Hematopoietic multipotent progenitor cell (in vitro differentiated cells): ENCODE measurements at regions not wholly inside any gene's neighbourhood (a gene's known extent, or its start where the extent isn't known, plus 50 kb on each side); places are given as distances from the start of the nearest gene placed in this dataset.

Experiments
- DNase-seq, 3 donors: peaks; one replicate each; pipeline ENCODE4 v3.0.0-alpha.2; 2011 to 2015; ENCODE audit warnings: low read depth in 2 of 3, low spot score in 2 of 3

DNA sequence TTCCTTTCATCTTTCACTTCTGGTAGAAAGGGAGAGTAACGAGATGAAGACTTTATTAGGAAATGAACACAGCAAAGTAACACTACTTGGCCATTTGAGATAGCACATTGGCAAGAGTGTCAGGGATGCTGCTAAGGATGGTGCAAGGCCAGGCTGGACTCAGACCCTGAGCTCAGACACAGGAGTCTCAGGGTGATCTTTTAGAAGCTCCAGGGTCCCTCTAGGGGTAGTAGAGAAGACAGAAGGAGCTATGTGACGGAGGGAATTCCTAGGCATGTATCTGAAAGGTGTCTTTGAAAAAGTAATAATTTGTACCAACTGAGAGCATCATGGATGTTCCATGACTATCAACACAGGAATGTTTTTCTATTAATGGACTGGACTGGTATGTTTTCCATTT, 436.5 kb downstream of the DHX35 start:
- no peak for DNase-seq

DNA sequence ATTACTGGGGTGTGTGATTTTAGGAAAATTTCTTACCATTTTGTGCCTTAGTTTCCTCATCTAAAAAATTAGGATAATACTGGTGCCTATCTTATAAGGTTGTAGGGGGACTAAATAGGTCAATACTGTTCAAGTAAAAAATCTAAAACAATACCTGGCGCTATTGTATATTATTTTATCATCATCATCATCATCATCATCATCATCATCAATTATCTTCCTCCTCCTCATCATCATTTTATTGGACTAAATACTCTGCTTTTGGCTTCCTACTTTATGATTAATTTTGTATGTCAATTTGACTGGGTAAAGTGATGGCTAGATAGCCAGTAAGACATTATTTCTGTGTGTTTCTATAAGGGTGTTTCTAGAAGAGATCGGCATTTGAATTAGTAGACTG, 435.5 kb downstream of the DHX35 start:
- DNase-seq: no peak

DNA sequence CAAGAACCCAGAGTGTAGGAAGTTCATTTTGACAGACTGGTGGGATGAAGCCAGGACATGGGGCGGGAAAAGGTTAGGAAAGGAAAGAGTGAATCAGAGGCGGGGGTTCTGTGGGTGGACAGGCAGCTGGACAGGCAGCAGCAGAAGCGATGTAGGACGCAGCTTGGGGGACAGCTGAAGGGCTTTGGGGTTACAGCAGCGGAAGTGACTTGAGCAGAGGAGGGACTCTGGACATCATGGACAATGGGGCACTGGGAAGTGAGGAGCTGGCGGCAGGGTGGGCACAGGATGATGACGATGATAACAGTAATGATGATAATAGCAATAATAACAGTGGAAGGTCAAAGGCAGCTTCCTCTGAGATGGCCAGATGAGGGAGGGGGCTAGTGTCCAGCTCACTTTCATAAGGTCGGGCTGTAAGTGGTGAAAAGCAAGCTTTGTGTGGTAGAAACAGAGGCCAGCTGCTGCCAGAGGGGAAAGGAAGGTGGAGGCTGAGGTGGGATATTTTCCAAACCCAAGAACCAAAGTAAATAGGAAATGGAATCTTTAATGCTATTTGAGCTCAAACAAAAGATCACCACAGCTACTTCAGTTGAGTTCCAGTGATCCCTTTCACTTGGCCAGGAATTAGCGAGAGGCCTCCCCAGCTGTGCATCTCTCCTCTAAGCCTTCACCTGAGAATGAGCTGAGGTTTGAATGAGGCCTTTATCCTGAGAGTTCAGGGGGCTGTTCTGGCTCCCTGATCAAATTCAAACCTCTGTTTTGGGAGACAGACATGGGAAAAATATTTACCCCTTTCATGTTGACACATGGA, 433.5 kb downstream of the DHX35 start:
- DNase-seq: no peak

DNA sequence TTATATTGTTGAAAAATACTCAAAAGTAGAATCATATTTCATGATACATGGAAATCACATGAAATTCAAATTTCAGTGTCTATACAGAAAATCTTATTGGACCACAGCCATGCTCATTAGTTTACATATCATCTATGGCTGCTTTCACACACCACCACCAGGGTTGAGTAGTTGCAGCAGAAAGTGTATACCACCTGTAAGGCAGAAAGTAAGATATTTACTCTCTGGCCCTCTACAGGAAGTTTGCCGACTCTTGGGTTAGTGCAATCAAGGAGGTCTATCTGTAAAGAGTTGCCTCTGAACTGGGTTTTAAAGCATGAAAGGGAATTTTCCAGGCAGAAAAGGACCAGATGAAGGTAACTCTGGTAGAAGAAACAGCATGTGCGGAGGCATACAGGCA, 432.3 kb downstream of the DHX35 start:
- no peak for DNase-seq

DNA sequence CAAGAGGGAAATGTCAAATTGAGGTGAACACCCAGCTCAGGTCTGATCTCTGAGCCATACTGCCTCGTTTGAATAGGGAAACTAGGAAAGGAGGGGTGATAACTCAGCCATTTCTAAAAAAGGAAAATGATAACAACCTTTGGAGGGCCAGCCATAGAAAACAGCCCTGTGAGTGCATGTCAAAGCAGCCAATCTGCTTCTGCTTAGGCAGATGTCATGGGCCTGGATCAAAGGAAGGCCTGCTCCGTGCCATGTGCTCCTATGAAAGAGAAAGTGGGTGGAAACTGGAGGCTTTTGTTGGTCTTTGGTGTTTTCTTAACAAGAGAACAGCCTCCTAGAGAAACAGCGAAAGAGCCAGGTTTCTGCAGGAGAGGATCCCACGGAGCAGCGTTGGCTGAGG, 428.0 kb downstream of the DHX35 start:
- DNase-seq: no peak

DNA sequence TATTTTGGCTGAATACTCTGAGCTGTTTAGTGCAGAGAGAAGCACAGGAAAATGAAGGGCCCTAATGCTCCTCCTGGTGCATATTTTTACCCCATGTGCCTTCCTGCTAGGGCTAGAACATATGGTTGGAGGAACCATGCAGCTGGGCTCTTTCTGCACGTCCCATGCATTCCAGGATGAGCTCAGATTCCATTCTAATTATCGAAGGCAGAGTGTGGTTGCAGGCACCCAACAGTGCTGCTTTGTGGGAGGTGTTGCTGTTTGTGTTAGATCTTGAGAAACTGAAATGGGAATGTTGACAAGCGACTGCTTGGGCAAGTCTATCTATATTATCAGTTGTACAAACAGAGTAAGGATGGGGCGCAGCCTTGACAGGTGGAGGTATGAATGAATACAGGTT, 419.5 kb downstream of the DHX35 start:
- DNase-seq: no peak

DNA sequence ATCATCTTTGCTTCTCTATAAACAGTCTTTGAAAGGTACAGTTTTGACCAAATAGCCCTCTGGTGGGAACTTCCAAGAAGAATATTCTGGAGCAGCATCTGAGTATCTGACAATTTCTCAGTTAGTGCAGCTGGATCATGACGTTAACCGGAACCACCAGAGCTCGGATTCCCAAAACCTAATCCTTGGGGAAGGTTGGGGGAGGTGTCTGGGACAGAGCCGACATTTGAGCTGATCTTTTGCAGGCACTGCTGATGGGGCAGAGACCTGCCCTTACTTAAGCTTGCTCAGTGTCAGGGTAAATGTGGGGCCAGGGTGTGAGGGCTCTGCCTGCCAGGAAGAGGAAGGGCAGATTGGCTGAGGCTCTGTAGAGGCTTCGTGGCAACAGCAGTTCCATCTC, 416.6 kb downstream of the DHX35 start:
- no peak for DNase-seq

DNA sequence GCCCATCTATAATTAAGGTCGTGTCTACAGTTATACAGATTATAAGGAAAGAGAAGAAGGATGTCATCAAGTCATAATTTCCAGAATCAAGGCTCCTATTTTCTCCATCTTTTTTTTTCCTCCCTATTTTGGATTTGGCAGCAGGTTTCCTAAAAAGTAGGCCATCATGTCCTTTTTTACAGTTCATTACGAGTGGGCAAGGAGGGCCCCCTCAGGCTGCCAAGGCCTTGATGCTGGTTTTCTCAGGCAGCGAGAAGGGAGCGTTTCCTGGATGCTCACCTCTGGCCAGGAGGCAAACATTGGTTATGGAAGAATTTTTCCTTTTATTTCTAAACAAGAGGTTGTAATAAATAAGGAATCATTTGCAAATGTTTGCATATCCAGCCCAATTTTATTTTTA, 414.6 kb downstream of the DHX35 start:
- no peak for DNase-seq

DNA sequence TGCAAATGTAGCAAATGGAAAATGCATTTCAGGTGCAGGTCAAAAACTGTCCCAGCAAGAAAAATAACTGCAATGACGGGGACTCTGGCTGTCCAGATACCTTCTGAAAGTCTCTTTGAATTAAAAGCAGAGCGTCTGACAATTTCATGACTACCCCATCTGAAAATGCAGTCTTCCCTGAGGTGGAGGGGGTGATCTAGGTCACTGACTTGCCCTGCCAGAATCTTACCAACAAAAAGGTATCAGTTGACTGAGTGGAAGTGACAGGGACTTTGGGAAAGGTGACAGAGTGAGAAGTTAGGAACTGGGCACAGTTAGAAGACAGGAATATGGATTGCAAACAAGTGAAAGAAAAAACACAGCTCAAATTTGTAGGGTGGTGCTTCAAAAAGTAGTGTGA, 402.2 kb downstream of the DHX35 start:
- no peak for DNase-seq

DNA sequence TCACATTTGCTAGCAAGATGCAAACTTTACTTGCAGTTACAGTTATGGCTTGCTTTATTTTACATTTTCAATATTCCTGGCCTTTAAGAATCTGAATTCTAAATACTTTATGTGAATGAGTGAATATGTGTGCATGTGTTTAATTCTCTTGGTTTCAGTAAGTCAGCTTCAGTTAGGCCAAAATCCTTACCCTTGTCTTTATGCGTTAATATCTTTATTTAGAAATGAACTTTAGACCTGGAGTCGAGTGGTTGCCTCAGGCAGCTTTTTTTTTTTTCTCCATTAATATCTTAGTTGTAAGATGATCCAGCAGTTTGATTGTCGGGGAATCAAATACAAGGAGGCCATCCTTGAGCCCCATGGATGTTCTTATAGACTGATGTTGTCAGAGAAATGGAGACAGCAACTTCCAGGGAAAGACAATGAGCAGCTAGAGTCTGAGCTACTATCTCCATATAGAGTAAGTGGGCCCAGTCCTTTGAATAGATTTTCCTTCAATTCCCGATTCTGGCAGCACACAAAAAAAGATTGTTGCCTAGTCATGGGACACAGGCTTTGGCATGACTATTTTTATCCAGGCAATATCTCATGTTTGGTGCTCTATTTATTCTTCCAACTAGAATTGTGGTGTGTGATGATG, 398.0 kb downstream of the DHX35 start:
- no peak for DNase-seq

DNA sequence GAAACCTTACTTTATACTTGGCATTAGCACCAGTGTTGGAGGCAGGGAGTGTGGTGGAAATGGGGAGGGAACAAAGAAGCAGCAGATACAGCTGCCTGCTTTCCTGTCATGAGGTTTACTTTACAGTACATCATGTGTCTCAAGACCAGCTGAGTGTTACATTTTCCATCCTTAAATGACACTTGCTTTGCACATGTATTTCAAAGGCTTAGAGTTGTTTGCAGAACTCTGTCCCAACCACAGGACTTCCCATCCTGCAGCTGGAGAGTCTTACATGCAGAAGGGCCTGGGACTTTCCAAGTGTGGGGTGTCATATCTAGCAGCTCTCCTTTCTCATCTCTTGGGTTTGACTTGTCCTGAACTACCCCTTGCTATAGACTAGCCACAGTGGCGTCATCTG, 395.9 kb downstream of the DHX35 start:
- DNase-seq: no peak

DNA sequence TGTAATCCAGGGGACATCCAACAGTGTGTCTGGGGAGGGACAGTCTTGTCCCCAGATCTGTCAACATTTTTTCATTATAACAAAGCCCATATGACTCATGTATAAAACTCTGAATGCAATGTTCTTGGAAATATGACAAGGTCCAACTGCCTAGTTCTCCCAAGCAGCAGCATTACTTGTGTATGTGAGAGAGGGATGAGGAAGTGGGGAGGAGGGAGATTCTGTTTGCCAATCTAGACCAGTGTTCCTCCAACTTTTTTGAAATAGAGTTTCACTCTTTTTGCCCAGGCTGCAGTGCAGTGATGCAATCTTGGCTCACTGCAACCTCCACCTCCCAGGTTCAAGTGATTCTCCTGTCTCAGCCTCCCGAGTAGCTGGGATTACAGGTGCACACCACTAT, 394.8 kb downstream of the DHX35 start:
- no peak for DNase-seq

DNA sequence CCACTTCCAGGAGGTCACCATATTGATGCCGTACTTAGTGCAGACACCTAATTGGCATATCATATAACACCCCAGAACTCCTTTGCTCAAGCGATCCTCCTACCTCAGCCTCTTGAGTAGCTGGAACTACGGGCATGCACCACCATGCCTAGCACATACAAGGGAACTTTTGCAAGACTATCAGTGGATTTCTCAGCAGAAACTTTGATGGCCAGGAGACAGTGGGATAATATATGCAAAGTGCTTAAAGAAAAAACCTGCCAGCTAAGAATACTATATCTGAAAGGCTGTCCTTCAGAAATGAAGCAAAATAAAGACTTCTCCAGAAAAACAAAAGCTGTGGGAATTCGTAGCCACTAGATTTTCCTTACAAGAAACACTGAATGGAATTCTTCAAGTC, 387.1 kb downstream of the DHX35 start:
- no peak for DNase-seq

DNA sequence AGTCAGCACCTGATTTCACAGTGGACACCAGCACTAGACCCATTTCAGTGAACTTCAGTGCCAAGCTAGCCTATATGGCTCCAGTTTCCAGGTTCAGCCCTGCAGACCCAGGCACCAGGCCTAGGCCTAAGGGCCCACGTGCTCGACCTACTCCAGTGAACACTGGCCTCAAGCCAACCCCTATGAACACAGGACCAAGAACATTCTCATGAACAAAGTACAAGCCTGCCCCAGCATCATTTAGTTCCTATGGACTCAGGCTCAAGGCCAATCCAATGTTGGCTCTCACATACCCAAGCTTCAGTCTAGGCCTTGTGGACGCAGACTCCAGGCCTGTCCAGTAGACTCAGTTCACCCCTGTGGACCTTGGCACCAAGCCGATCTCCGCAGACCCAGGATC, 385.5 kb downstream of the DHX35 start:
- no peak for DNase-seq

DNA sequence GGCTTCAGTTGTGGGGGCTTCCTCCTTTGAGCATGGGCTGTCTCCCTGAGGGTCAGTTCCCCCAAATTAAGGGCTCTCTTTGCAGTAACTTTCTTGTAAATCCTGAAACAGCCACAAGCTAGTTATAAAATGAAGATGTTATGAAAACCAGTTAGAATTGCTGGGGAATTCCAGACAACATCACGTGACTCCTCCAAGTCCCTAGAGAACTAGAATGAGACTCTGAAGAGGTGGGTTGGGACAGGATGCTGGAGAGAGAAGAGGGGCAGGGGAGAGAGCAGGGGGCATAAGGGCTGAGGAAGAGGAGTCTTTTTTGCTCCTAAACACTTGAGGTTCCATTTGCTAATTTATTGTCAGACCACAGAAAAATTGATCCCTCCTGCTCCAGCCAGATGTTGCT, 380.3 kb downstream of the DHX35 start:
- DNase-seq: no peak

DNA sequence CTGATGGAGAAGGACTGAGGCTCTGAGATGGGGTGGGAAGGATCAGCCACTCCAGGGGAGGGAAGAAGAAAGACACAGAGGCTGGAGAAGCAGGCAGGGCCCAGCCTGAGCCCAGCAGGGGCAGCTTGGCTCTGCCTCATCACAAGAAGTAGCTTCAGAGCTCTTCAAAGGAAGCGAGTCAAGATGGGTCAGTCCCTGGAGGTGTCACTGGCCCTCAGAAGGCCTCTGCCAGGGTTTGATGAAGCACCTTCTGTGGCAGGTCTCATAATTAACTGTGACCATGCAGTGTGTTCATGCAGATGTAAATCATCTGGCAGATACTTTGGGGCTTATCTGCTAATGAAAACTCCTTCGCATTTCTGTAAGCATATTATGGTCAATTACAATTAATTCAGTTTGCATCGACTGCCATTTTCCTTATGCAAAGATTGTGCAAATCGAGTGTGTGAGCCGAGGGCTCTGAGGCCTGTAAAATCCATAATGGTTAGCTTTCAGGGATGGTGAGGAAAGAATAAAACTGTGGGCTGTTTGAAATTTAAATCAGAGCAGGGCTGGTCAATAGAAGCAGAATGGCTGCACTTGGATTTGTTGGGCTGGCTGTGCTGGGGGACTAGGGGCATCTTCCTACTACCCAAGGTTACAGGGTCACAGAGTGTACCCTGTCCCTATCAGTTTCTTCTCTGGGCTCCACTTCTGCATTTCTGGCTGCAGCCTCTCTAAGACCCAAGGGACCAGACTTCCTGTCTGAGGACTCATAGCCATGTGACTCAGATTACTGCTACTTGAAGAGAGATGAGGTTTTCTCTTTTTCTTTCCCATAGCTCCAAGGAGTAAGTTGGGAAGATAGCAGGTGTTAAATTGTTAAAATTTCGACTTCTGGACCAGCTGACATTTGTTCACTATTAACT, 376.6 kb downstream of the DHX35 start:
- DNase-seq: no peak

DNA sequence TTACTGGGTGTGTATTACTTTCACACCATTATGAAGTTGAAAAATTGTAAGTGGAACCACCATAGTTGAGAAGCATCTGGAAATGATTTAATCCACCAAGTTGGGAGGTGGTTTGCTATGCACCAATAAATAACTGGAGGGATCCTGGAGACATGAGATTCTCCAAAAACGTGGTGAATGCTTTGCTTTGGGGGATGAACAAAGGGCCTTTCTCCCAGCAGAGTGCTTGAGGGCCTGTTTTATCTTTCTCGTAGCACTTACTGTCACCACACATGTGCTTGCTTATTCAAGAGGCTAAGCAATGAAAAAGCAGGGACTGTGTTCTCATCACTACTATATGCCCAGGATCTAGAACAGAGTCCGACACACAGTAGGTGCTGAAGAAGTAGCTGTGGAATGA, 371.1 kb downstream of the DHX35 start:
- no peak for DNase-seq

DNA sequence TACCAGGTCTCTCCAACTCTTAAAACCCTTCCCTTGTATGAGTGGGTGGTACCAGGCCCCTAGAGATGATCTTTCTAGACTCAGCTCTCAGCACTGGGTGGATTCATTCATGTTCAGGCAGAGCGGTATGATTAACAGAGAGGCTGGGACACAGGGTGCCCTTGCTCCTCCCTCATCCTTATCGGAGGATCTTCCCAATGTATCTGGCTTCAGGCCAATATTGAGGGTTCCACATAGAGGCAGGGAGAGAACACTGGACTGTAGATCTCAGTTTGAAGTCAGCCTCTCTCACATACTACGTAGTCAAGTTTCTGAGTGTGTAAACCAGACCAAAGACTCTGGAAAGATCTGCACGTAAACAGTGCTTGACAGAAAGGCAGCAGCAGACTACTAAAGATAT, 366.2 kb downstream of the DHX35 start:
- no peak for DNase-seq

DNA sequence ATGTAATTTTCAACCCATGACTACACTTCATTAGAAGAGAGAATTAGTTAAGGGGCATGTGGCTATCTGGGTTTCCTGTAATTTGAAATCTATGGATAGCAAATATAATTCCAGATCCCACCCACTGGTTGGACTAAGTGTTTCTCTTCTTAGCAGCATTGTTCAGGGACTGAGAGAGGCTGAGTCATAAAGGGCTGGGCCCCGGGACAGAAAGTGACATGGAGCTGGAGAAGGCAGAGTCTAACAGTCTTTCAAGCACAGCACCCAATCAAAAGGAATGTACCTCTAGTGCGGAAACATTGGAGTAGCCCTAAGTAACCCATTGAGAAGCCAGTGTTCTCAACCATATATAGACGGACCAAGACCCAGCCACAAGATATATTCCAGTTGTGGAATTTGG, 363.9 kb downstream of the DHX35 start:
- DNase-seq: no peak

DNA sequence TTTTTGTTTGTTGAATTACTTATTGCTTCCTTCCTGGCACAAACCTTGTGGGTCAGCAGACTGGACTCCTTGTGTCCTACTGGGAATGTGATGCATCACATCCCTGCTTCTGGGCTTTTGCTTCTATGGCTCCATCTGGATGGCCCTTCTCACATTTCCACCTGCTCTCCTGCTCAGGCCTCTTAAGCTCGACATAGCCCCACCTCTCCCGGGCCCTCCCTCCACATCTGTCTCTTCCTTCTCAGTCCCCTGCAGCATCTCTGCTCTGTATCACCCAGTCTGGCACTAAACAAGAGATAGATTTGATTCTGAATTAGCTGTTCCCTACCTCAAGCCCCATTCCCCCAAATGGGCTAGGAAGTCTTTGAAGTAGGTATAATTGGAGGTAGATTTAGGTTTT, 356.8 kb downstream of the DHX35 start:
- no peak for DNase-seq

DNA sequence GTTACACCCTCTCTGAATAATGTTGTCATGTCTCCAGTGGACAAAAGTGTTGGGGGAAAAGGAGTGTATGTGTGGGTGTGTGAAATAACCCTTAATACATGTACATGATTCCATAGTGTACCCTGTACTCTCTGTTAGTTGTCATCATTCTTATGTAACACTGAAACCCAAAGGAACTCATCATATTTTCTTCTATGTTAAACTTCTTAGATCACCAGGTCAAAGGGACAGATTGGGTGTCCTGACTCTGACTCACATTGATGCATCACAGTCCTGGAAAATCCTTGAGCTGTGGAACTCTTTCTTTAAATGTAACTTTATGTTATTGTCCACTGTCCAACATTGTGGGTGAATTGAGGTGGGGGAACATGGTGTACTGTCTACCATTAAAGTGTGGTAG, 350.5 kb downstream of the DHX35 start:
- no peak for DNase-seq
